ENCODE measurements at regions not wholly inside any gene's neighbourhood (a gene's known extent, or its start where the extent isn't known, plus 50 kb on each side); places are given as distances from the start of the nearest gene placed in this dataset.

DNA sequence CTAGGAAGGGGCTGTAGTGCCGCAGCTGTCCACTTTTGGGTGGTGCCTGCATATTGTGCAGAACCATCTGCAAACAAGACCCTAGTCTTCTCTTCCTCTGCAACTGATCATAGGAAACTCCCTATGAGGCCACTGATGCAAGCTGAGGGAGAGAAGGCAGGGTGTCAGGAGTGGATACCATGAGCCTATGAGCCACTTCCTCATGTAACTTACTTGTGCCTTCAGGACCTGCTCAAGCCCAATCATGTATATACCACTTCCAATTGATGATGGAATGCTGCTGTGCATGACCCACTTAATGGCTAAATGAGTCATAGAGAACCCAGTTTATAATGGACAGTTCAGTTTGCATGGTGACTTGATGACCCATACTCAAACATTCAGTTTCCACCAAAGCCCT, 107.9 kb downstream of the ALG10B start:
- WGBS (ENCODE audit: insufficient coverage, low coverage, missing lambda C conversion rate) = 0% methylated on average over 1 of the region's 1 CpG
- H3K4me1 ChIP-seq (replicated peaks in 1 of 2; ENCODE audit: control insufficient read depth in 2 of 2, insufficient read depth in 2 of 2, low read length in 2 of 2) = no peaks in the 10 kb centered on the region
- no peaks in the 10 kb centered on the region for H3K9me1 ChIP-seq (ENCODE audit: control insufficient read depth, insufficient read depth, low read length)
- intact Hi-C loops (cut with micrococcal nuclease) = no loop called here
- ChIA-PET CTCF (ENCODE audit: low intra/inter-chr PET ratio) (no interaction called here), POLR2A (no interaction called here)
- no peak overlapping the region for H2AFZ ChIP-seq (ENCODE audit: low read depth, low read length)
- H3K9me3 ChIP-seq (replicated peaks; ENCODE audit: control insufficient read depth, insufficient read depth, low read depth, low read length) = no peaks in the 10 kb centered on the region
- DNase-seq (ENCODE audit: extremely low read depth in 1 of 4, low spot score in 3 of 4) (no peak), FAIRE-seq (no peak), ATAC-seq (no peak)
- H3K4me2 ChIP-seq (ENCODE audit: insufficient read depth, low read length) = no peak overlapping the region
- H3K4me3 ChIP-seq = no peak overlapping the region
- H3K27me3 ChIP-seq (ENCODE audit: control insufficient read depth in 2 of 2, insufficient read depth in 2 of 2, low read length in 2 of 2) = no peaks in the 10 kb centered on the region
- H3K79me2 ChIP-seq (ENCODE audit: control insufficient read depth, insufficient read depth, low read length) = no peaks in the 10 kb centered on the region
- no peaks in the 10 kb centered on the region for H3K36me3 ChIP-seq (ENCODE audit: control insufficient read depth, insufficient read depth, low read length)
- in situ Hi-C loops (cut with MboI) = no loop called here
- H3K27ac ChIP-seq (ENCODE audit: extremely low read depth, low read depth, low read length) = no peak overlapping the region
- no TSS peak for BruUV-seq (replicated peaks)
- no peaks in the 10 kb centered on the region for H4K20me1 ChIP-seq (replicated peaks; ENCODE audit: control insufficient read depth, insufficient read depth, low read length)
- no peak overlapping the region for H3K9ac ChIP-seq (ENCODE audit: insufficient read depth in 1 of 2, low read depth in 2 of 2, low read length in 2 of 2)
- no peak for TF ChIP-seq HDGF (IDR thresholded peaks at IDR 0.05)
- TF ChIP-seq MYC (IDR thresholded peaks at IDR 0.05; ENCODE audit: low read depth, low read length) = no peak
- TF ChIP-seq MYC (CRISPR knock-in tag; IDR thresholded peaks at IDR 0.05; ENCODE audit: borderline replicate concordance, low read depth) = no peak
- no peak for TF ChIP-seq POLR2AphosphoS5 (IDR thresholded peaks at IDR 0.05; ENCODE audit: control insufficient read depth, insufficient read depth, low read depth, low read length)
- TF ChIP-seq, protein P1, sequence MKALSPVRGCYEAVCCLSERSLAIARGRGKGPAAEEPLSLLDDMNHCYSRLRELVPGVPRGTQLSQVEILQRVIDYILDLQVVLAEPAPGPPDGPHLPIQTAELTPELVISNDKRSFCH (CRISPR knock-in tag; IDR thresholded peaks at IDR 0.05) = no peak
- TF ChIP-seq, protein P1 (tag; IDR thresholded peaks at IDR 0.05) = no peak
- TF ChIP-seq SMAD2 (IDR thresholded peaks at IDR 0.05; ENCODE audit: low read depth, low read length) = no peak
- TF ChIP-seq, protein P2, sequence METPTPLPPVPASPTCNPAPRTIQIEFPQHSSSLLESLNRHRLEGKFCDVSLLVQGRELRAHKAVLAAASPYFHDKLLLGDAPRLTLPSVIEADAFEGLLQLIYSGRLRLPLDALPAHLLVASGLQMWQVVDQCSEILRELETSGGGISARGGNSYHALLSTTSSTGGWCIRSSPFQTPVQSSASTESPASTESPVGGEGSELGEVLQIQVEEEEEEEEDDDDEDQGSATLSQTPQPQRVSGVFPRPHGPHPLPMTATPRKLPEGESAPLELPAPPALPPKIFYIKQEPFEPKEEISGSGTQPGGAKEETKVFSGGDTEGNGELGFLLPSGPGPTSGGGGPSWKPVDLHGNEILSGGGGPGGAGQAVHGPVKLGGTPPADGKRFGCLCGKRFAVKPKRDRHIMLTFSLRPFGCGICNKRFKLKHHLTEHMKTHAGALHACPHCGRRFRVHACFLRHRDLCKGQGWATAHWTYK (CRISPR knock-in tag; IDR thresholded peaks at IDR 0.05) = no peak
- no peak for TF ChIP-seq XRCC3 (IDR thresholded peaks at IDR 0.05)
- TF ChIP-seq SREBF1 (IDR thresholded peaks at IDR 0.05; ENCODE audit: borderline replicate concordance, low read depth, low read length) = no peak
- TF ChIP-seq TBP (optimal IDR thresholded peaks at IDR 0.05; ENCODE audit: low read depth, low read length) = no peak
- TF ChIP-seq, protein P3, sequence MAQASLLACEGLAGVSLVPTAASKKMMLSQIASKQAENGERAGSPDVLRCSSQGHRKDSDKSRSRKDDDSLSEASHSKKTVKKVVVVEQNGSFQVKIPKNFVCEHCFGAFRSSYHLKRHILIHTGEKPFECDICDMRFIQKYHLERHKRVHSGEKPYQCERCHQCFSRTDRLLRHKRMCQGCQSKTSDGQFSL (CRISPR knock-in tag; IDR thresholded peaks at IDR 0.05) = no peak
- TF ChIP-seq, protein P3 (tag; IDR thresholded peaks at IDR 0.05) = no peak
- TF ChIP-seq BHLHE40 (IDR thresholded peaks at IDR 0.05; ENCODE audit: low read length) = no peak
- TF ChIP-seq, protein P4, sequence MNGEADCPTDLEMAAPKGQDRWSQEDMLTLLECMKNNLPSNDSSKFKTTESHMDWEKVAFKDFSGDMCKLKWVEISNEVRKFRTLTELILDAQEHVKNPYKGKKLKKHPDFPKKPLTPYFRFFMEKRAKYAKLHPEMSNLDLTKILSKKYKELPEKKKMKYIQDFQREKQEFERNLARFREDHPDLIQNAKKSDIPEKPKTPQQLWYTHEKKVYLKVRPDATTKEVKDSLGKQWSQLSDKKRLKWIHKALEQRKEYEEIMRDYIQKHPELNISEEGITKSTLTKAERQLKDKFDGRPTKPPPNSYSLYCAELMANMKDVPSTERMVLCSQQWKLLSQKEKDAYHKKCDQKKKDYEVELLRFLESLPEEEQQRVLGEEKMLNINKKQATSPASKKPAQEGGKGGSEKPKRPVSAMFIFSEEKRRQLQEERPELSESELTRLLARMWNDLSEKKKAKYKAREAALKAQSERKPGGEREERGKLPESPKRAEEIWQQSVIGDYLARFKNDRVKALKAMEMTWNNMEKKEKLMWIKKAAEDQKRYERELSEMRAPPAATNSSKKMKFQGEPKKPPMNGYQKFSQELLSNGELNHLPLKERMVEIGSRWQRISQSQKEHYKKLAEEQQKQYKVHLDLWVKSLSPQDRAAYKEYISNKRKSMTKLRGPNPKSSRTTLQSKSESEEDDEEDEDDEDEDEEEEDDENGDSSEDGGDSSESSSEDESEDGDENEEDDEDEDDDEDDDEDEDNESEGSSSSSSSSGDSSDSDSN (IDR thresholded peaks at IDR 0.05; ENCODE audit: borderline replicate concordance in 1 of 2, low read depth in 2 of 2, low read length in 2 of 2) = no peak
- no peak for TF ChIP-seq PHB2 (IDR thresholded peaks at IDR 0.05; ENCODE audit: low read depth)
- TF ChIP-seq, protein P5, sequence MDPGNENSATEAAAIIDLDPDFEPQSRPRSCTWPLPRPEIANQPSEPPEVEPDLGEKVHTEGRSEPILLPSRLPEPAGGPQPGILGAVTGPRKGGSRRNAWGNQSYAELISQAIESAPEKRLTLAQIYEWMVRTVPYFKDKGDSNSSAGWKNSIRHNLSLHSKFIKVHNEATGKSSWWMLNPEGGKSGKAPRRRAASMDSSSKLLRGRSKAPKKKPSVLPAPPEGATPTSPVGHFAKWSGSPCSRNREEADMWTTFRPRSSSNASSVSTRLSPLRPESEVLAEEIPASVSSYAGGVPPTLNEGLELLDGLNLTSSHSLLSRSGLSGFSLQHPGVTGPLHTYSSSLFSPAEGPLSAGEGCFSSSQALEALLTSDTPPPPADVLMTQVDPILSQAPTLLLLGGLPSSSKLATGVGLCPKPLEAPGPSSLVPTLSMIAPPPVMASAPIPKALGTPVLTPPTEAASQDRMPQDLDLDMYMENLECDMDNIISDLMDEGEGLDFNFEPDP (CRISPR knock-in tag; IDR thresholded peaks at IDR 0.05) = no peak
- TF ChIP-seq SP1 (CRISPR knock-in tag; IDR thresholded peaks at IDR 0.05) = no peak
- no peak for TF ChIP-seq NCOA4 (IDR thresholded peaks at IDR 0.05; ENCODE audit: partially characterized antibody)
